C4-2B (cell line): ENCODE measurements at regions not wholly inside any gene's neighbourhood (a gene's known extent, or its start where the extent isn't known, plus 50 kb on each side); places are given as distances from the start of the nearest gene placed in this dataset.

Source experiments
- H3K27ac ChIP-seq: fragments of 450-650 bp; 2 replicates; pipeline ENCODE4 v1.5.1; 2017
- CTCF ChIP-seq: fragments of 450-650 bp; conservative IDR thresholded peaks from 2 replicates; pipeline ENCODE4 v1.5.1; 2017; ENCODE audit warnings: mild to moderate bottlenecking
- ZFX ChIP-seq: fragments of 450-650 bp; IDR thresholded peaks from 2 replicates; pipeline ENCODE4 v1.6.1; 2017

DNA sequence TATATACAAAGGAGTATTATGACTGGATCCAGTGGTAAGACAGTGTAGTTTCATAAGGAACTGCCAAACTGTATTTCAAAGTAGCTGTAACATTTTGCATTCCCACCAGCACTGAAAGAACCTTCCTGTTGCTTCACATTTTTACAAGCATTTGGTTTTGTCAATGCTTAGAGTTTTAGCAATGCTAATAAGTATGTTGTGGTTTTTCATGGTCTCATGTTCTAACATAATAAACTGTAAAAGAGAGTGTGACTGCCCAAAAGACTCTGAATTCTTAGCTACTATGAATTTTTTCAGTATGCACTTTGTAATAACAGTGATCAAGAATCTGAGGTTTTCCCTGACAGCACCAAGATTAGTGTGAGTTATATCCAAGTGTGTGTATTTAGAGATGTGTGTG is 604.2 kb downstream of the XIRP2 start:
- no peak overlapping the region for H3K27ac ChIP-seq
- TF ChIP-seq ZFX (no peak), CTCF (no peak)

- no peak overlapping the region for H3K27ac ChIP-seq
- TF ChIP-seq CTCF (no peak), ZFX (no peak)
Measured at GRCh38 chr2:167491788-167492187, 603.5 kb downstream of the XIRP2 start.

GRCh38 chr2:167490455-167490854 is 602.2 kb downstream of the XIRP2 start:
- no peak overlapping the region for H3K27ac ChIP-seq
- TF ChIP-seq ZFX (no peak), CTCF (no peak)

DNA sequence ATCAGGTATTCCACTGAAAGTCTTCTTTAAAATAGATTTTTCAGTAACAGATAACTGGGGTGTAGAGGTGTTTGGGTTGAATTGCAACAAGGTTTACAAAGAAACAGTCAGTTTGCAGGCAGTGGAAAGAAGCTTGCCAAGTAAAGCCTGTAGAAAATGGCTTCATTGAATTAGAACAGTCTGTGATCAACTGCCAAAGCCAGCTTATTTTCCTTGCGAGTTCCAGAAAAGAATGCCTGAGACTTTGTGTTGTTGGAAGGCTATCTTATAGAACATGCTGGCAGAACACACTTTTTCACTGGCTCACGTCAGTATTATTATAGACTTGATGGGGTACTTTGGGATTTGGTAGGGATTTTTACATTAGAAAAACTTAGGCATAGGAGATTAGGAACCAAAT is 601.0 kb downstream of the XIRP2 start:
- H3K27ac ChIP-seq: no peak overlapping the region
- TF ChIP-seq CTCF (no peak), ZFX (no peak)

DNA sequence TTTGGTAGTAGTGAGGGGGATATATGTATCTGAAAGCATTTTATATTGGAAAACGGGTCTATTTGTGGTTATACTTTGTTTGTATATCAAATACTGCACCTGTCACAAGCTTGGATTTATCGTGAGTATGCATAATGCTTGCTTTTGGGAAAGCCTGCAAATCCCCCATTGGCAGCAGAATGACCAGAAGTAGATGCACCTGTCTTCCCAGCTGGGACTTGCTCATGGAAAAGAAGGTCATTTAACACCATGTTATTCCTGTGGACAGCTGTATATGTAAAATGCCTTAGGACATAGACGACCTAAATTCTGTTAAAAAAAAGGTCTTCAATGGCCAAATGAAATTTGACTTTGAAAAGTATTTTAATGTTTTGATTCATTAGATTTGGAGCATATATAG is 599.4 kb downstream of the XIRP2 start:
- TF ChIP-seq ZFX (no peak), CTCF (no peak)

GRCh38 chr2:167484875-167485274 is 596.6 kb downstream of the XIRP2 start:
- TF ChIP-seq CTCF (no peak), ZFX (no peak)
- H3K27ac ChIP-seq: no peak overlapping the region

More for the DNA sequence above, 599.4 kb downstream of the XIRP2 start:
- no peak overlapping the region for H3K27ac ChIP-seq

DNA sequence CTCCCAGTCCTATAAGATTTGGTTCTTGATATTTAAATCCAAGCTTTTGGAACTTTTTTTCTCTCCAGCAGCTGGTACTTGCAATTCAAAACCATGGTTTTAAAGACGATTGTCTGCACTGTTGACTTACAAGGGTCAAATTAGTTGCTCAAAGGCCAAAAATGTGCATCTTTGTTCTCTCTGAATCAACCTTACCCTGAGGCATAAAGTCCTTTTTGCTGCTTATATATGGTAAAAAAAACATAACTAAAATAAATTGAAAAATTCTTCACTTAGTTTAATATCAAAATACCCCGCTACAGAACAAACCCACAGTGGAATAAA is 592.7 kb downstream of the XIRP2 start:
- TF ChIP-seq CTCF: no peak
- no peak for TF ChIP-seq ZFX
- H3K27ac ChIP-seq: no peak overlapping the region
